H1 (cell line): ENCODE measurements at regions not wholly inside any gene's neighbourhood (a gene's known extent, or its start where the extent isn't known, plus 50 kb on each side); places are given as distances from the start of the nearest gene placed in this dataset.

ENCODE experiments used
- CTCF ChIA-PET: fragments of 300-600 bp; sonication (Branson Sonifier 250); formaldehyde crosslinking; loops from one replicate; lab custom pipeline; 2021; ENCODE audit not compliant: partially characterized antibody; lab: Charles Lee
- POLR2A ChIA-PET: fragments of 300-600 bp; sonication (Branson Sonifier 250); formaldehyde crosslinking; loops from one replicate; lab custom pipeline; 2021; ENCODE audit warnings: inconsistent platforms; ENCODE audit not compliant: partially characterized antibody; lab: Charles Lee
- DNase-seq, 2 experiments: peaks; one replicate each; pipeline versions ENCODE4 v3.0.0 to v3.0.0-alpha.2; 2010 to 2022; ENCODE audit warnings: low spot score in 2 of 2, low read depth in 1 of 2, mixed read lengths in 1 of 2
- FAIRE-seq: peaks from 2 replicates; lab custom pipeline; 2011; peaks lifted over from hg19 to GRCh38; lab: Jason Lieb, UNC
- H2AFZ ChIP-seq: 2 replicates; pipeline ENCODE4 v1.8.1; 2012; ENCODE audit warnings: low read length, inconsistent platforms
- H2AK5ac ChIP-seq: 2 replicates; pipeline ENCODE4 v1.6.1; 2013; ENCODE audit warnings: low read depth, low read length
- H2BK120ac ChIP-seq: replicated peaks from 2 replicates; pipeline ENCODE3; 2013; ENCODE audit warnings: low read depth, low read length, inconsistent platforms
- H2BK12ac ChIP-seq: 2 replicates; pipeline ENCODE4 v1.6.1; 2013; ENCODE audit warnings: low read depth, low read length
- H2BK15ac ChIP-seq: 2 replicates; pipeline ENCODE4 v1.6.1; 2013; ENCODE audit warnings: low read length
- H2BK20ac ChIP-seq: 2 replicates; pipeline ENCODE4 v1.6.1; 2013; ENCODE audit warnings: low read length
- H2BK5ac ChIP-seq: 2 replicates; pipeline ENCODE4 v1.6.1; 2013; ENCODE audit warnings: low read depth, low read length
- H3K14ac ChIP-seq: 2 replicates; pipeline ENCODE4 v1.6.1; 2013; ENCODE audit warnings: inconsistent platforms; ENCODE audit not compliant: insufficient read length
- H3K18ac ChIP-seq: 2 replicates; pipeline ENCODE4 v1.6.1; 2013; ENCODE audit warnings: low read length; ENCODE audit errors: extremely low read depth
- H3K23ac ChIP-seq: 2 replicates; pipeline ENCODE4 v1.6.1; 2013; ENCODE audit warnings: inconsistent platforms; ENCODE audit not compliant: insufficient read length
- H3K23me2 ChIP-seq: 2 replicates; pipeline ENCODE4 v1.6.1; 2013; ENCODE audit warnings: low read depth, low read length
- H3K27ac ChIP-seq: 2 replicates; pipeline ENCODE4 v1.6.1; 2011; ENCODE audit warnings: low read depth, low read length, inconsistent platforms
- H3K27me3 ChIP-seq, 4 experiments: replicated peaks in 1 of 4; 1 replicate in 1 of 4; 2 replicates in 3 of 4; pipeline versions ENCODE4 v1.6.1 to v1.8.1; 2011 to 2013; ENCODE audit warnings: low read length in 3 of 4, mild to moderate bottlenecking in 3 of 4, inconsistent platforms in 2 of 4, mixed read lengths in 2 of 4, moderate library complexity in 1 of 4; ENCODE audit not compliant: control insufficient read depth in 3 of 4, insufficient read depth in 3 of 4; ENCODE audit errors: extremely low read depth in 1 of 4
- H3K36me3 ChIP-seq, 4 experiments: 2 replicates each; pipeline versions ENCODE4 v1.6.1 to v1.8.1; 2011 to 2013; ENCODE audit warnings: mild to moderate bottlenecking in 4 of 4, low read length in 3 of 4, moderate library complexity in 2 of 4, control low read depth in 1 of 4, inconsistent platforms in 1 of 4; ENCODE audit not compliant: insufficient read depth in 4 of 4, control insufficient read depth in 2 of 4
- H3K4ac ChIP-seq: replicated peaks from 2 replicates; pipeline ENCODE3; 2013; ENCODE audit warnings: low read length, low read depth, mixed read lengths, inconsistent platforms; ENCODE audit not compliant: insufficient read length
- H3K4me1 ChIP-seq, 4 experiments: replicated peaks in 1 of 4; 1 replicate in 1 of 4; 2 replicates in 3 of 4; pipeline versions ENCODE4 v1.6.1 to v1.8.1; 2011 to 2013; ENCODE audit warnings: low read length in 3 of 4, inconsistent platforms in 2 of 4, mixed read lengths in 1 of 4; ENCODE audit not compliant: insufficient read depth in 4 of 4, control insufficient read depth in 3 of 4
- H3K4me2 ChIP-seq, 2 experiments: 2 replicates each; pipeline versions ENCODE4 v1.6.1 to v1.8.1; 2011 to 2013; ENCODE audit warnings: low read depth in 2 of 2, low read length in 2 of 2, control low read depth in 1 of 2, inconsistent platforms in 1 of 2, mild to moderate bottlenecking in 1 of 2; ENCODE audit not compliant: insufficient read depth in 1 of 2
- H3K4me3 ChIP-seq, 4 experiments: fragments of 200-600, 300-600 bp in 1 of 4; sonication (generic), shearing (Covaris generic), sonication (Bioruptor Twin) in 1 of 4; 2 replicates each; pipeline versions ENCODE4 v1.5.1 to v1.8.1; 2011 to 2016; ENCODE audit warnings: low read length in 4 of 4, low read depth in 3 of 4, control low read depth in 2 of 4, inconsistent platforms in 2 of 4, mild to moderate bottlenecking in 2 of 4, mixed read lengths in 1 of 4, moderate library complexity in 1 of 4; ENCODE audit not compliant: insufficient read depth in 2 of 4; ENCODE audit errors: extremely low read depth in 1 of 4
- H3K56ac ChIP-seq: replicated peaks from 2 replicates; pipeline ENCODE3; 2013; ENCODE audit warnings: low read depth, mild to moderate bottlenecking, mixed read lengths, low read length, inconsistent platforms; ENCODE audit not compliant: insufficient read length
- H3K79me1 ChIP-seq: 2 replicates; pipeline ENCODE4 v1.6.1; 2013; ENCODE audit warnings: low read depth, low read length, control low read depth
- H3K79me2 ChIP-seq, 2 experiments: 2 replicates each; pipeline versions ENCODE4 v1.6.1 to v1.8.1; 2012 to 2013; ENCODE audit warnings: low read length in 2 of 2, mild to moderate bottlenecking in 2 of 2, inconsistent platforms in 1 of 2; ENCODE audit not compliant: insufficient read depth in 2 of 2, control insufficient read depth in 1 of 2
- H3K9ac ChIP-seq, 4 experiments: replicated peaks in 1 of 4; 1 replicate in 1 of 4; 2 replicates in 3 of 4; pipeline versions ENCODE4 v1.6.1 to v1.8.1; 2011 to 2013; ENCODE audit warnings: low read depth in 3 of 4, low read length in 3 of 4, control low read depth in 2 of 4, mild to moderate bottlenecking in 2 of 4, moderate library complexity in 2 of 4, inconsistent platforms in 1 of 4; ENCODE audit errors: extremely low read depth in 1 of 4
- H3K9me3 ChIP-seq, 2 experiments: 2 replicates each; pipeline versions ENCODE4 v1.6.1 to v1.8.1; 2012 to 2013; ENCODE audit warnings: mild to moderate bottlenecking in 2 of 2, moderate library complexity in 2 of 2, control low read depth in 1 of 2, inconsistent platforms in 1 of 2, low read depth in 1 of 2, low read length in 1 of 2, mixed read lengths in 1 of 2; ENCODE audit not compliant: insufficient read depth in 2 of 2
- H4K20me1 ChIP-seq, 2 experiments: replicated peaks in 1 of 2; 2 replicates each; pipeline versions ENCODE3 to v1.8.1; 2011 to 2013; ENCODE audit warnings: inconsistent platforms in 2 of 2, low read length in 2 of 2, mild to moderate bottlenecking in 1 of 2; ENCODE audit not compliant: insufficient read depth in 2 of 2, control insufficient read depth in 1 of 2
- H4K5ac ChIP-seq: 2 replicates; pipeline ENCODE4 v1.6.1; 2013; ENCODE audit warnings: low read length, low read depth, mixed read lengths, inconsistent platforms; ENCODE audit not compliant: insufficient read length
- H4K8ac ChIP-seq: 2 replicates; pipeline ENCODE4 v1.8.0; 2013; ENCODE audit warnings: mild to moderate bottlenecking, moderate library complexity, low read length, inconsistent platforms; ENCODE audit not compliant: insufficient read depth; ENCODE audit errors: extremely low read depth
- H4K91ac ChIP-seq: replicated peaks from 2 replicates; pipeline ENCODE3; 2013; ENCODE audit warnings: low read length, mixed read lengths, inconsistent platforms; ENCODE audit not compliant: insufficient read length
- CTBP2 ChIP-seq: IDR thresholded peaks from 2 replicates; pipeline ENCODE4 v1.7.0; 2011; ENCODE audit warnings: borderline replicate concordance, mild to moderate bottlenecking, moderate library complexity, mixed read lengths, low read length; ENCODE audit not compliant: insufficient read depth, insufficient read length
- JUND ChIP-seq: IDR thresholded peaks from 2 replicates; pipeline ENCODE4 v1.6.1; 2011; ENCODE audit warnings: mild to moderate bottlenecking, improper control_type of control experiment, low read length
- SP1 ChIP-seq: IDR thresholded peaks from 2 replicates; pipeline ENCODE4 v1.6.1; 2011; ENCODE audit warnings: low read depth, low read length
- TEAD4 ChIP-seq: IDR thresholded peaks from 2 replicates; pipeline ENCODE4 v1.6.1; 2012; ENCODE audit warnings: low read depth, low read length, inconsistent platforms, mixed read lengths
- WGBS, 2 experiments: shearing (Covaris generic) in 1 of 2; methylation state at CpG; one replicate each; pipeline versions ENCODE4 v1.1.6 to v1.1.7; 2013 to 2015; ENCODE audit warnings: low lambda C conversion rate in 2 of 2, mixed read lengths in 2 of 2, inconsistent platforms in 1 of 2, low coverage in 1 of 2, missing lambda C conversion rate in 1 of 2; ENCODE audit not compliant: insufficient replicate concordance in 2 of 2, insufficient coverage in 1 of 2, insufficient read length in 1 of 2; ENCODE audit errors: extremely low coverage in 1 of 2, missing lambda C conversion rate in 1 of 2; 5-methylcytosine and 5-hydroxymethylcytosine counted together

DNA sequence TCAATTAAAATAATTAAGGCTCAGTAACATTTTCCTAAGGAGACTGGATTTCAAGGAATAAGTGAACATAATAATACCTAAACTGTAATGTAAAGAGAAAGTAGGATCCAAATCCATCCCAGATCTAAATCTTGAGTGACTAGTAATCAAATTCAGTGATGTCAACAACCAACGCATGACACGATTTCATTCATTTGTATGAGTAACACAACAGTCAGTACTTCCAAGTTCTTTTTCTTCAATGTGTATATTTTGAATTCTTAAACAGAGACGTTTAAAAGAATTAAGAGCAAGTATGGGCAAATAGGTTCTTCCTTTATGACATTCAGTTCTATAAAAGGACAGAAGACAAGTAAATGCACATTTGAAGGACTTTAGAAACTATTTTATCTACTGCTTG, 104.3 kb upstream of the CNTN1 start:
- no peaks in the 10 kb centered on the region for H3K23me2 ChIP-seq
- no peaks in the 10 kb centered on the region for H3K36me3 ChIP-seq
- no peak overlapping the region for H4K91ac ChIP-seq
- ChIA-PET CTCF (no interaction called here), POLR2A (no interaction called here)
- H3K18ac ChIP-seq = no peak overlapping the region
- H3K23ac ChIP-seq = no peak overlapping the region
- no peak overlapping the region for H2BK12ac ChIP-seq
- no peaks in the 10 kb centered on the region for H4K20me1 ChIP-seq
- H3K4me3 ChIP-seq = no peak overlapping the region
- H3K14ac ChIP-seq = no peak overlapping the region
- no peak overlapping the region for H2BK120ac ChIP-seq
- H2BK5ac ChIP-seq = no peak overlapping the region
- no peak overlapping the region for H3K4ac ChIP-seq
- H3K9me3 ChIP-seq = peaks cover 12 to 16% of the 10 kb centered on the region in 2 experiments
- no peak overlapping the region for H3K27ac ChIP-seq
- DNase-seq (no peak), FAIRE-seq (no peak)
- no peaks in the 10 kb centered on the region for H3K79me1 ChIP-seq
- no peak overlapping the region for H2AK5ac ChIP-seq
- TF ChIP-seq CTBP2 (no peak), SP1 (no peak), JUND (no peak), TEAD4 (no peak)
- no peak overlapping the region for H4K5ac ChIP-seq
- no peak overlapping the region for H3K56ac ChIP-seq
- no peak overlapping the region for H3K9ac ChIP-seq
- no peak overlapping the region for H4K8ac ChIP-seq
- H2AFZ ChIP-seq = no peak overlapping the region
- WGBS, 2 experiments = 90% methylated on average over 3 of the region's 3 CpGs; no CpG with 5 or more reads in 1 of the 2 experiments
- no peak overlapping the region for H3K4me2 ChIP-seq
- no peaks in the 10 kb centered on the region for H3K4me1 ChIP-seq
- H2BK15ac ChIP-seq = no peak overlapping the region
- no peaks in the 10 kb centered on the region for H3K79me2 ChIP-seq
- no peaks in the 10 kb centered on the region for H3K27me3 ChIP-seq
- H2BK20ac ChIP-seq = no peak overlapping the region
